ENCODE measurements at regions not wholly inside any gene's neighbourhood (a gene's known extent, or its start where the extent isn't known, plus 50 kb on each side); places are given as distances from the start of the nearest gene placed in this dataset.

DNA sequence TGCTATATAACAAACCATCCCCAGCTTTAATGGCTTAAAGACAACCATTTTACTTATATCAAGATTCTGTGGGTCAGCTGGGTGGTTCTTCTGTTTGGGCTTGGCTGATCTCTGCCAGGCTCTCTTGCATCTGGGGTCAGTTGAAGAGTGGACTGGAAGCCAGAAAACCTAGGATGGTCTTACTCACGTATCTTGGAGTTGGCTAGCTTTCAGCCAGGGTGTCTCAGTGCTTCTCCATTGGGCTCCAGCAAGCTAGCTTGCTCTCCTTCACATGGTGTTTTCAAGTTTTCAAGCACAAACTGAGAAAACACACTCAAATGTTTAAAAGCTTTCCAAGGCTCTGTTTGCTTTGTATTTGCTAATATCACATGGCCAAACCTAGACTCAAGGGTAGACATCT, 146.8 kb downstream of the PIK3R1 start (continued):
- TF ChIP-seq ZNF140 (tag by site-specific recombination; IDR thresholded peaks at IDR 0.05) = no peak

DNA sequence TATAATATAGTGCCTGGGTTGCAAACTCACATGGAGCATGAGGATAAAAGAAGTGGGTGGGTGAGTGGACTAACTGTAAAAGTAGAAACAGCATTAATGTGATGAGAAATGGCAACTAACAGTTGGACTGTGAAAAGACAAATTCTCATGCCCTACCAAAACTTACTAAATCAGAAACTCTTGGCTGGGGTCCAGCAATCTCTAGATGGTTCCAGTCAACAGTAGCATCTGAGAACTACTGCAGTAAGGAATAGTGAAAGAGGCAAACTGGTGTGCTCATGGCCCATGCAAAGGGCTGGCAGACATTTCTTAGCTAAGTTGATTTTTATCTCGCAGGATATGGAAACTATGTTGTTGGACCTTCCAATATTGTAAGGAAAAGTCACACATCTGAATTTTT, 150.3 kb downstream of the PIK3R1 start:
- CTCF ChIA-PET = no interaction called here
- peaks cover 3% of the 10 kb centered on the region; the same call in 1 of the 2 replicates for H3K4me1 ChIP-seq (ENCODE audit: control insufficient read depth, insufficient read depth, low read length)
- H3K36me3 ChIP-seq (ENCODE audit: control insufficient read depth in 2 of 2, insufficient read depth in 1 of 2, low read length in 2 of 2) = no peaks in the 10 kb centered on the region
- TF ChIP-seq, protein P1, sequence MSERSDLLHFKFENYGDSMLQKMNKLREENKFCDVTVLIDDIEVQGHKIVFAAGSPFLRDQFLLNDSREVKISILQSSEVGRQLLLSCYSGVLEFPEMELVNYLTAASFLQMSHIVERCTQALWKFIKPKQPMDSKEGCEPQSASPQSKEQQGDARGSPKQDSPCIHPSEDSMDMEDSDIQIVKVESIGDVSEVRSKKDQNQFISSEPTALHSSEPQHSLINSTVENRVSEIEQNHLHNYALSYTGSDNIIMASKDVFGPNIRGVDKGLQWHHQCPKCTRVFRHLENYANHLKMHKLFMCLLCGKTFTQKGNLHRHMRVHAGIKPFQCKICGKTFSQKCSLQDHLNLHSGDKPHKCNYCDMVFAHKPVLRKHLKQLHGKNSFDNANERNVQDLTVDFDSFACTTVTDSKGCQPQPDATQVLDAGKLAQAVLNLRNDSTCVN (tag by site-specific recombination; optimal IDR thresholded peaks at IDR 0.05) = no peak
- TF ChIP-seq SP7 (tag by site-specific recombination; IDR thresholded peaks at IDR 0.05) (no peak), ZNF560 (tag by site-specific recombination; IDR thresholded peaks at IDR 0.05; ENCODE audit: borderline replicate concordance) (no peak), ZNF335 (tag by site-specific recombination; conservative IDR thresholded peaks at IDR 0.05) (no peak), ZNF707 (tag by site-specific recombination; IDR thresholded peaks at IDR 0.05) (no peak), KLF8 (tag by site-specific recombination; IDR thresholded peaks at IDR 0.05) (no peak), ZNF391 (tag by site-specific recombination; IDR thresholded peaks at IDR 0.05; ENCODE audit: borderline replicate concordance, low read depth) (no peak), ZFP41 (tag by site-specific recombination; IDR thresholded peaks at IDR 0.05; ENCODE audit: borderline replicate concordance) (no peak), ZNF211 (tag by site-specific recombination; IDR thresholded peaks at IDR 0.05; ENCODE audit: low read depth) (no peak), ZNF24 (tag by site-specific recombination; IDR thresholded peaks at IDR 0.05) (no peak), ZNF777 (tag by site-specific recombination; IDR thresholded peaks at IDR 0.05; ENCODE audit: borderline replicate concordance) (no peak), ZNF175 (tag by site-specific recombination; IDR thresholded peaks at IDR 0.05) (no peak)
- TF ChIP-seq, protein P2, sequence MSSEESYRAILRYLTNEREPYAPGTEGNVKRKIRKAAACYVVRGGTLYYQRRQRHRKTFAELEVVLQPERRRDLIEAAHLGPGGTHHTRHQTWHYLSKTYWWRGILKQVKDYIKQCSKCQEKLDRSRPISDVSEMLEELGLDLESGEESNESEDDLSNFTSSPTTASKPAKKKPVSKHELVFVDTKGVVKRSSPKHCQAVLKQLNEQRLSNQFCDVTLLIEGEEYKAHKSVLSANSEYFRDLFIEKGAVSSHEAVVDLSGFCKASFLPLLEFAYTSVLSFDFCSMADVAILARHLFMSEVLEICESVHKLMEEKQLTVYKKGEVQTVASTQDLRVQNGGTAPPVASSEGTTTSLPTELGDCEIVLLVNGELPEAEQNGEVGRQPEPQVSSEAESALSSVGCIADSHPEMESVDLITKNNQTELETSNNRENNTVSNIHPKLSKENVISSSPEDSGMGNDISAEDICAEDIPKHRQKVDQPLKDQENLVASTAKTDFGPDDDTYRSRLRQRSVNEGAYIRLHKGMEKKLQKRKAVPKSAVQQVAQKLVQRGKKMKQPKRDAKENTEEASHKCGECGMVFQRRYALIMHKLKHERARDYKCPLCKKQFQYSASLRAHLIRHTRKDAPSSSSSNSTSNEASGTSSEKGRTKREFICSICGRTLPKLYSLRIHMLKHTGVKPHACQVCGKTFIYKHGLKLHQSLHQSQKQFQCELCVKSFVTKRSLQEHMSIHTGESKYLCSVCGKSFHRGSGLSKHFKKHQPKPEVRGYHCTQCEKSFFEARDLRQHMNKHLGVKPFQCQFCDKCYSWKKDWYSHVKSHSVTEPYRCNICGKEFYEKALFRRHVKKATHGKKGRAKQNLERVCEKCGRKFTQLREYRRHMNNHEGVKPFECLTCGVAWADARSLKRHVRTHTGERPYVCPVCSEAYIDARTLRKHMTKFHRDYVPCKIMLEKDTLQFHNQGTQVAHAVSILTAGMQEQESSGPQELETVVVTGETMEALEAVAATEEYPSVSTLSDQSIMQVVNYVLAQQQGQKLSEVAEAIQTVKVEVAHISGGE (tag by site-specific recombination; conservative IDR thresholded peaks at IDR 0.05; ENCODE audit: low read depth) = no peak
- TF ChIP-seq, protein P3, sequence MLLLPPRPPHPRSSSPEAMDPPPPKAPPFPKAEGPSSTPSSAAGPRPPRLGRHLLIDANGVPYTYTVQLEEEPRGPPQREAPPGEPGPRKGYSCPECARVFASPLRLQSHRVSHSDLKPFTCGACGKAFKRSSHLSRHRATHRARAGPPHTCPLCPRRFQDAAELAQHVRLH (tag by site-specific recombination; IDR thresholded peaks at IDR 0.05) = no peak
- TF ChIP-seq, protein P4, sequence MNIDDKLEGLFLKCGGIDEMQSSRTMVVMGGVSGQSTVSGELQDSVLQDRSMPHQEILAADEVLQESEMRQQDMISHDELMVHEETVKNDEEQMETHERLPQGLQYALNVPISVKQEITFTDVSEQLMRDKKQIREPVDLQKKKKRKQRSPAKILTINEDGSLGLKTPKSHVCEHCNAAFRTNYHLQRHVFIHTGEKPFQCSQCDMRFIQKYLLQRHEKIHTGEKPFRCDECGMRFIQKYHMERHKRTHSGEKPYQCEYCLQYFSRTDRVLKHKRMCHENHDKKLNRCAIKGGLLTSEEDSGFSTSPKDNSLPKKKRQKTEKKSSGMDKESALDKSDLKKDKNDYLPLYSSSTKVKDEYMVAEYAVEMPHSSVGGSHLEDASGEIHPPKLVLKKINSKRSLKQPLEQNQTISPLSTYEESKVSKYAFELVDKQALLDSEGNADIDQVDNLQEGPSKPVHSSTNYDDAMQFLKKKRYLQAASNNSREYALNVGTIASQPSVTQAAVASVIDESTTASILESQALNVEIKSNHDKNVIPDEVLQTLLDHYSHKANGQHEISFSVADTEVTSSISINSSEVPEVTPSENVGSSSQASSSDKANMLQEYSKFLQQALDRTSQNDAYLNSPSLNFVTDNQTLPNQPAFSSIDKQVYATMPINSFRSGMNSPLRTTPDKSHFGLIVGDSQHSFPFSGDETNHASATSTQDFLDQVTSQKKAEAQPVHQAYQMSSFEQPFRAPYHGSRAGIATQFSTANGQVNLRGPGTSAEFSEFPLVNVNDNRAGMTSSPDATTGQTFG (tag by site-specific recombination; IDR thresholded peaks at IDR 0.05; ENCODE audit: borderline replicate concordance) = no peak
- POLR2A ChIA-PET = no interaction called here
- H3K9me3 ChIP-seq (ENCODE audit: control insufficient read depth, insufficient read depth, low read depth, low read length) = no peaks in the 10 kb centered on the region
- no peak overlapping the region for H3K27ac ChIP-seq (ENCODE audit: extremely low read depth, low read depth, low read length)
- H3K4me3 ChIP-seq (ENCODE audit: low read depth, low read length) = no peak overlapping the region

DNA sequence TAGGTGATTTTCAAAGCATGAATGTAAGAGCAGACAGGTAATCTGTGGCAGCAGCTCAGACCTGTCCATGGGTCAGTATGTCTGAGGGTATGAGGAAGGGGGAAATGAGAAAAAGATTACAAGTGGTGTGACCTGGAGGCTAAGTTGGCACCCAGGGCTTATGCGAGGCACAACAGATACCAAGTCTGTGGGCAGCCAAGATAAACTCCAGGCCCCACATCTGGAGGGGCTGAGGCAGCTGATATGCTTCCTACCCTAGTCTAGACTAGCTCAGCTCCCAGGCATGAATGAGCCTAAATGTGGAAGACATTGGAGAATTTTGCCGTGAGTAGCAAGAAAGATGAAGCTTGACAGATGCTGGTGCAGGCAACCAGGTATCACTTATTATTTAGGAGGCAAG, 151.7 kb downstream of the PIK3R1 start:
- H3K27ac ChIP-seq (ENCODE audit: extremely low read depth, low read depth, low read length) = no peak overlapping the region
- no peaks in the 10 kb centered on the region for H3K9me3 ChIP-seq (ENCODE audit: control insufficient read depth, insufficient read depth, low read depth, low read length)
- CTCF ChIA-PET = interaction anchor here (0.5 to 0.7 kb wide), 2 partner anchors 10 to 679 kb away, joined by 3 to 4 read pairs; no protein-coding TSS in a partner anchor
- POLR2A ChIA-PET = no interaction called here
- peaks cover 3% of the 10 kb centered on the region; the same call in 1 of the 2 replicates for H3K4me1 ChIP-seq (ENCODE audit: control insufficient read depth, insufficient read depth, low read length)
- H3K36me3 ChIP-seq (ENCODE audit: control insufficient read depth in 2 of 2, insufficient read depth in 1 of 2, low read length in 2 of 2) = no peaks in the 10 kb centered on the region
- no peak overlapping the region for H3K4me3 ChIP-seq (ENCODE audit: low read depth, low read length)
- TF ChIP-seq ZNF610 (tag by site-specific recombination; IDR thresholded peaks at IDR 0.05; ENCODE audit: borderline replicate concordance) (no peak), ZNF48 (tag by site-specific recombination; IDR thresholded peaks at IDR 0.05) (no peak), ZNF530 (tag by site-specific recombination; IDR thresholded peaks at IDR 0.05; ENCODE audit: low read depth) (no peak), ZNF274 (IDR thresholded peaks at IDR 0.05; ENCODE audit: low read length) (no peak), ZNF274 (tag by site-specific recombination; IDR thresholded peaks at IDR 0.05; ENCODE audit: borderline replicate concordance) (no peak), ZNF416 (tag by site-specific recombination; IDR thresholded peaks at IDR 0.05) (no peak)
- TF ChIP-seq, protein P5, sequence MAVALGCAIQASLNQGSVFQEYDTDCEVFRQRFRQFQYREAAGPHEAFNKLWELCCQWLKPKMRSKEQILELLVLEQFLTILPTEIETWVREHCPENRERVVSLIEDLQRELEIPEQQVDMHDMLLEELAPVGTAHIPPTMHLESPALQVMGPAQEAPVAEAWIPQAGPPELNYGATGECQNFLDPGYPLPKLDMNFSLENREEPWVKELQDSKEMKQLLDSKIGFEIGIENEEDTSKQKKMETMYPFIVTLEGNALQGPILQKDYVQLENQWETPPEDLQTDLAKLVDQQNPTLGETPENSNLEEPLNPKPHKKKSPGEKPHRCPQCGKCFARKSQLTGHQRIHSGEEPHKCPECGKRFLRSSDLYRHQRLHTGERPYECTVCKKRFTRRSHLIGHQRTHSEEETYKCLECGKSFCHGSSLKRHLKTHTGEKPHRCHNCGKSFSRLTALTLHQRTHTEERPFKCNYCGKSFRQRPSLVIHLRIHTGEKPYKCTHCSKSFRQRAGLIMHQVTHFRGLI (tag by site-specific recombination; IDR thresholded peaks at IDR 0.05) = no peak
- TF ChIP-seq, protein P6, sequence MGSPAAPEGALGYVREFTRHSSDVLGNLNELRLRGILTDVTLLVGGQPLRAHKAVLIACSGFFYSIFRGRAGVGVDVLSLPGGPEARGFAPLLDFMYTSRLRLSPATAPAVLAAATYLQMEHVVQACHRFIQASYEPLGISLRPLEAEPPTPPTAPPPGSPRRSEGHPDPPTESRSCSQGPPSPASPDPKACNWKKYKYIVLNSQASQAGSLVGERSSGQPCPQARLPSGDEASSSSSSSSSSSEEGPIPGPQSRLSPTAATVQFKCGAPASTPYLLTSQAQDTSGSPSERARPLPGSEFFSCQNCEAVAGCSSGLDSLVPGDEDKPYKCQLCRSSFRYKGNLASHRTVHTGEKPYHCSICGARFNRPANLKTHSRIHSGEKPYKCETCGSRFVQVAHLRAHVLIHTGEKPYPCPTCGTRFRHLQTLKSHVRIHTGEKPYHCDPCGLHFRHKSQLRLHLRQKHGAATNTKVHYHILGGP (tag by site-specific recombination; IDR thresholded peaks at IDR 0.05) = no peak
